HUES64 (cell line): ENCODE measurements at regions not wholly inside any gene's neighbourhood (a gene's known extent, or its start where the extent isn't known, plus 50 kb on each side); places are given as distances from the start of the nearest gene placed in this dataset.
"Not testable (repeated sequence)": the region's sequence is repeated elsewhere in the genome, so short reads cannot be mapped to it uniquely, and the experiment has no call there.

Experiments
- H3K27ac ChIP-seq: 2 replicates; pipeline ENCODE4 v1.7.0; 2013; ENCODE audit warnings: low read depth, low read length, inconsistent platforms
- H3K27me3 ChIP-seq: 2 replicates; pipeline ENCODE4 v1.6.1; 2013; ENCODE audit warnings: mild to moderate bottlenecking, low read length; ENCODE audit not compliant: insufficient read depth
- H3K36me3 ChIP-seq: 2 replicates; pipeline ENCODE4 v1.6.1; 2013; ENCODE audit warnings: mild to moderate bottlenecking, low read length; ENCODE audit not compliant: insufficient read depth
- H3K4me1 ChIP-seq: 2 replicates; pipeline ENCODE4 v1.6.1; 2013; ENCODE audit warnings: mild to moderate bottlenecking, low read length, moderate library complexity; ENCODE audit not compliant: insufficient read depth
- H3K4me3 ChIP-seq: 2 replicates; pipeline ENCODE4 v1.5.1; 2013; ENCODE audit warnings: mild to moderate bottlenecking, low read length, moderate library complexity
- H3K9ac ChIP-seq: 2 replicates; pipeline ENCODE4 v1.6.1; 2013; ENCODE audit warnings: mild to moderate bottlenecking, low read depth, low read length
- H3K9me3 ChIP-seq: 2 replicates; pipeline ENCODE4 v1.6.1; 2013; ENCODE audit warnings: low read depth, low read length; ENCODE audit not compliant: insufficient read depth
- WGBS: fragments of 150-250, 120-280 bp; methylation state at CpG from one replicate; pipeline ENCODE4 v1.1.7; 2013; ENCODE audit warnings: missing lambda C conversion rate; 5-methylcytosine and 5-hydroxymethylcytosine counted together

- not testable (repeated sequence) for H3K4me3 ChIP-seq, H3K9me3 ChIP-seq, H3K9ac ChIP-seq, H3K36me3 ChIP-seq, H3K27ac ChIP-seq, H3K4me1 ChIP-seq, H3K27me3 ChIP-seq
- 94% methylated on average over 2 of the region's 2 CpGs for WGBS
Measured at GRCh38 chr17:71646890-71647289, 473.9 kb upstream of the SOX9 start.

DNA sequence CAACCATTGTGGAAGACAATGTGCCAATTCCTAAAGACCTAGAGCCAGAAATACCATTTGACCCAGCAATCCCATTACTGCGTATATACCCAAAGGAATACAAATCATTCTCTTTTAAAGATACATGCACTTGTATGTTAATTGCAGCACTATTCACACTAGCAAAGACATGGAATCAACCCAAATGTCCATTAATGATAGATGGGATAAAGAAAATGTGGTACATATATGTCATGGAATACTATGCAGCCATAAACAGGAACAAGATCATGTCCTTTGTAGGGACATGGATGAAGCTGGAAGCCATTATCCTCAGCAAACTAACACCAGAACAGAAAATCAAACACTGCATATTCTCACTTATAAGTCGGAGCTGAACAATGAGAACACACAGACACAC is 472.5 kb upstream of the SOX9 start:
- 100% methylated on average over 2 of the region's 2 CpGs for WGBS
- not testable (repeated sequence) for H3K4me3 ChIP-seq, H3K27me3 ChIP-seq, H3K36me3 ChIP-seq, H3K4me1 ChIP-seq, H3K9me3 ChIP-seq, H3K9ac ChIP-seq, H3K27ac ChIP-seq

- Histone ChIP-seq H3K4me1 (no peaks in the 10 kb centered on the region), H3K4me3 (no peak overlapping the region), H3K9me3 (peaks cover 6% of the 10 kb centered on the region; the same call in 1 of the 2 replicates), H3K9ac (no peak overlapping the region), H3K36me3 (no peaks in the 10 kb centered on the region), H3K27me3 (no peaks in the 10 kb centered on the region), H3K27ac (no peak overlapping the region)
Measured at GRCh38 chr17:71649941-71650350, 470.9 kb upstream of the SOX9 start.

DNA sequence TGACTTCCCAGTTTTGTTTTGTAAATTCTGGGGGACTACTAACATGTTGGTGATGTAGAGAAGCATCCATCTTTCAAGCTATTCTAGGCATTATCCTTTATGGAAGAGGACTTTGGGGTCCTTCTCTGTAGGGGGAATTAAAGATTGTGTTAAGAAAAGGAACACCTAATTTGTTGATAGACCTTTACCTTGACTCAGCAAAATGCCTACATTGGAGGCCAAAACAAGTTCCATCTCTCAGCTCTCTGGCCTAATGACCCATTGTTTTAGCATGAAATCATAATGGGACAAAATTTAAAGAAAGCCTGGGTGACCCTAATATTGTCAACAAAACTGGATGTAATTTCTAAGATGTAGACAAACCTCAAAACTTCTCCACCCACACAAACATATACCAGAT is 465.3 kb upstream of the SOX9 start:
- no peak overlapping the region for H3K9ac ChIP-seq

DNA sequence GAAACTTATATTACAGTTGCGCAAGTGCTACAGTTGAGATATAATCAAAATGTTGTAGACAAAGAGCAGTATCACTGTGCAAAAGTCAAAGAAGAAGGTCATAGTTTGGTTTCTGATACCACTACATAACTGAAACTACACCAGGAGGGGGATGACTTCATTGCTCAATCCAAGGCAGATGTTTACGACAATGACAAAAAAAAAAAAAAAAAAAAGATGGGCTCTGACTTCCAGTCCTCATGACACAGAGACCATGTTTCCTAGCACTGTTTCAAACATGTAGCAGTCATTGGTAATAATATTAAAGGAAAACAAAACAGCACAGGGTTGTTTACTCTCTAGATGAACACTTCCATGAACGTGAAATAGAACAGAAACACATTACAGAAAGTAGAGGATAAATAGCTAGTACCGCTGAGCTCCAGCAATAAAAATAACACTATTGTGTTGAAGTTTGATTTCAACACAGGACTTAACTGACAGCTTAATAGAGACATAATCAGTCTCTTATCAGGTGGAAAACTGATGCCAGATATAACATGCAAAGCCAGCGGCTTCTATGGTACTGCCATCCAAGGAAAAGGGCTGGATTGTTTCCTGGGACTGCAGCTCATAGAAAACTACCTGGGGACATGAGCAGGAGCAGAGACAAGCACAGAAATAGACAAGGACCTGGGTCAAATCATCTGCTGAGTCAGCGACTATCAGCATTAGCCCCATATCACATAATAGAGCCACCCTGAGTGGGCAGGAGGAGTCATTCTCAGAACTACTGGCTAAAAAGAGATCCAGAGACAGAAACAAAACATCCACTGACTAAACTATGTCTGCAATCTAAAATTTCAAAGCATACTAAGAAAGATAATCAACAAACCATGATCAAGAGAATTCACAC is 463.6 kb upstream of the SOX9 start:
- Histone ChIP-seq H3K9me3 (no peaks in the 10 kb centered on the region), H3K4me1 (no peaks in the 10 kb centered on the region), H3K27ac (no peak overlapping the region), H3K4me3 (no peak overlapping the region), H3K36me3 (no peaks in the 10 kb centered on the region), H3K27me3 (no peaks in the 10 kb centered on the region), H3K9ac (no peak overlapping the region)
- WGBS: 90% methylated on average over 3 of the region's 6 CpGs

More for the DNA sequence above, 465.3 kb upstream of the SOX9 start:
- H3K4me3 ChIP-seq: no peak overlapping the region
- H3K9me3 ChIP-seq: no peaks in the 10 kb centered on the region
- no peaks in the 10 kb centered on the region for H3K27me3 ChIP-seq
- no peaks in the 10 kb centered on the region for H3K4me1 ChIP-seq
- no peaks in the 10 kb centered on the region for H3K36me3 ChIP-seq
- no peak overlapping the region for H3K27ac ChIP-seq

DNA sequence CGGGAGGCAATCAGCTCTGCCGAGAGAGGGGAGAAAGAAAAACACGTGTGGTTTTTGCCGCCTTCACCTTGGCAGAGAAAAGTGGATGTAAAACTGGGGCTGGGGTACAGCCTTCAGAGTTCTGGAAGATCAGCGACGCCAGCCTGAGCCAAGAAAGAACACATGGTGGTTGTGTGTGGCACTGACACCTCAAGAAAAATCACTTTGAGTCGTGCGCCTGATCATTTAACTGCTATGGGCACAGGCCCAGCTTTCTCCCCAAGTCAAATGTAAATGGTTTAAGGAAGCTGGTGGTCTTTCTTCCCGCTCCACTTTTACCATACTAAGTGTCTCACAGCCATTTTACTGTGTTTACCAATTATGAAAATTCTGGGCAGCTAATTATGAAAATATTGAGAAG is 461.8 kb upstream of the SOX9 start:
- H3K9me3 ChIP-seq: no peaks in the 10 kb centered on the region
- H3K4me1 ChIP-seq: no peaks in the 10 kb centered on the region
- no peak overlapping the region for H3K9ac ChIP-seq
- 95% methylated on average over 8 of the region's 9 CpGs for WGBS
- no peaks in the 10 kb centered on the region for H3K27me3 ChIP-seq
- no peak overlapping the region for H3K4me3 ChIP-seq
- H3K36me3 ChIP-seq: no peaks in the 10 kb centered on the region
- no peak overlapping the region for H3K27ac ChIP-seq

- no peak overlapping the region for H3K27ac ChIP-seq
- H3K4me3 ChIP-seq: no peak overlapping the region
- no peak overlapping the region for H3K9ac ChIP-seq
- H3K36me3 ChIP-seq: no peaks in the 10 kb centered on the region
- no peaks in the 10 kb centered on the region for H3K27me3 ChIP-seq
- H3K4me1 ChIP-seq: no peaks in the 10 kb centered on the region
- no peaks in the 10 kb centered on the region for H3K9me3 ChIP-seq
Measured at GRCh38 chr17:71664861-71665260, 456.0 kb upstream of the SOX9 start.

DNA sequence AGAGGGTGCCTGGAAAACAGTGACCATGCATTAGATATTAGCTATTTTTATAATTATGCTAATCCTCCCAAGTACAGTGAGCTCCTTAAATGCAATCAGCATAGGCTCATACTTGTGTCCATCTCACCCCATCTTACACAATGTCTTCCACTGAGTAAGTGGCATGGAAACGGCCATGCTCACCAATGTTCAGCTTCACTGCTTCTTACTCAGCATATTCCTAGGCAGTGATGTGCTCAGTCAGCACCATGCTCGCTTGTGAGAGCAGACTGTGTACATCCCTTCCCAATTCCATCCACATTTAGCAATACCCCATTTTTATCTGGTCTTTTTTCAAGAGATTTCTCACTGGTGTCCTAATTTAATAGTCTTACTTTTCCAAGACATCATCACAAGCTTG is 454.8 kb upstream of the SOX9 start:
- no peaks in the 10 kb centered on the region; the same call in 1 of the 2 replicates for H3K9me3 ChIP-seq
- no peaks in the 10 kb centered on the region for H3K27me3 ChIP-seq
- H3K36me3 ChIP-seq: no peaks in the 10 kb centered on the region
- WGBS: 90% methylated on average over 2 of the region's 2 CpGs
- H3K4me3 ChIP-seq: no peak overlapping the region
- no peak overlapping the region for H3K9ac ChIP-seq
- H3K4me1 ChIP-seq: no peaks in the 10 kb centered on the region
- H3K27ac ChIP-seq: no peak overlapping the region

- H3K4me1 ChIP-seq: no peaks in the 10 kb centered on the region
- no peak overlapping the region for H3K9ac ChIP-seq
- 93% methylated on average over 1 of the region's 1 CpG for WGBS
- H3K4me3 ChIP-seq: no peak overlapping the region
- no peaks in the 10 kb centered on the region for H3K27me3 ChIP-seq
- H3K9me3 ChIP-seq: peaks cover 5% of the 10 kb centered on the region; the same call in 1 of the 2 replicates
- no peak overlapping the region for H3K27ac ChIP-seq
- no peaks in the 10 kb centered on the region for H3K36me3 ChIP-seq
Measured at GRCh38 chr17:71667661-71668060, 453.2 kb upstream of the SOX9 start.

GRCh38 chr17:71668807-71669206 is 452.0 kb upstream of the SOX9 start:
- Histone ChIP-seq H3K27me3 (no peaks in the 10 kb centered on the region), H3K4me3 (no peak overlapping the region), H3K27ac (no peak overlapping the region), H3K36me3 (no peaks in the 10 kb centered on the region), H3K9me3 (peaks cover 5% of the 10 kb centered on the region; the same call in 1 of the 2 replicates), H3K9ac (no peak overlapping the region), H3K4me1 (no peaks in the 10 kb centered on the region)
- 98% methylated on average over 2 of the region's 2 CpGs for WGBS

DNA sequence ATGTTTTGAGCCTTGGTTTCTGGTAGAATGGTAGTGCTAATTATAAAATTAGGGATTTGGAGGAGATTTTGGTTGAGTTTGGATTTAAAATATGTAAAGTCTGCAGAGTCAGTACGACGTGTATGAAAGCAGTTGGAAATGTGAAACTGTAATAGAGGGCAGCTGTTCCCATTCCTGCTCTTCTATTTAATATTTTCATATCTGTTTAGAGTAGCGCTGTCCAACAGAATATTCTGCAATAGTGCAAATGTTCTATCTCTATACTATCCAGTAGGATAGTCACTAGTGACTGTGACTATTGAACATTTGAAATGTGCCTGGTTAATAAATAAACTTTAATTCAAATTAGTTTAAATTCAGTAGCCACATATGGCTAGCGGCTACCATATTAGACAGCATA is 443.4 kb upstream of the SOX9 start:
- 96% methylated on average over 3 of the region's 4 CpGs for WGBS

DNA sequence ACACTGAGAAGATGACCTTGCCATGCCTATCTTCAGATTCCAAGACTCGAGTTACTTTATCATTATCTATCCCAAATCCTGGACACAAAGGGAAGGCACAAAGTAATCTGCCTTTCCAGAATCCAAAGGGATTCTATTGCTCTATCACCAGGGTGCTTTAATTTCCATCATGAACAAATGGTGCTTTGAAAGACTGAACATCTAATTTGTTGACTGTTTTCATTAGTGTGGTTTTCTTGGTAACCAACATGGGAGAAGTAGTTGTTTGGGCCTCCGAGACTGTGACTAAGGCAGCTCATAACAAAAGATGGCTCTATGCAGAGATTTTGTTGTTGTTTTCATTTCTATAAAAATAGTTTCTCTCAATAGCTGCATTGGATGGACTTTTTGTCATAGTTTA is 441.0 kb upstream of the SOX9 start:
- Histone ChIP-seq H3K36me3 (no peaks in the 10 kb centered on the region), H3K9ac (no peak overlapping the region), H3K27me3 (no peaks in the 10 kb centered on the region), H3K9me3 (no peaks in the 10 kb centered on the region), H3K4me1 (no peaks in the 10 kb centered on the region), H3K4me3 (no peak overlapping the region), H3K27ac (no peak overlapping the region)
- 95% methylated on average over 2 of the region's 2 CpGs for WGBS

More for the DNA sequence above, 443.4 kb upstream of the SOX9 start:
- H3K4me3 ChIP-seq: no peak overlapping the region
- H3K27me3 ChIP-seq: no peaks in the 10 kb centered on the region
- no peak overlapping the region for H3K9ac ChIP-seq
- H3K27ac ChIP-seq: no peak overlapping the region
- H3K36me3 ChIP-seq: no peaks in the 10 kb centered on the region
- no peaks in the 10 kb centered on the region; the same call in 1 of the 2 replicates for H3K9me3 ChIP-seq
- H3K4me1 ChIP-seq: no peaks in the 10 kb centered on the region
